Stimulated activated CD4-positive, alpha-beta T cell treated with anti-CD3 and anti-CD28 coated beads, Interleukin-2, amount 100 ng/mL, for 24 hours (primary cell): ENCODE measurements at regions not wholly inside any gene's neighbourhood (a gene's known extent, or its start where the extent isn't known, plus 50 kb on each side); places are given as distances from the start of the nearest gene placed in this dataset.
"Not testable (repeated sequence)": the region's sequence is repeated elsewhere in the genome, so short reads cannot be mapped to it uniquely, and the experiment has no call there.

Experiments
- DNase-seq, 2 donors: peaks; one replicate each; pipeline ENCODE4 v3.0.0-alpha.2; 2020

- not testable (repeated sequence) for DNase-seq
Measured at GRCh38 chr17:30712859-30713258, 111.6 kb downstream of the CRLF3 start.

- not testable (repeated sequence) for DNase-seq
Measured at GRCh38 chr17:30711626-30712507, 112.6 kb downstream of the CRLF3 start.

- not testable (repeated sequence) for DNase-seq
Measured at GRCh38 chr17:30711176-30711575, 113.3 kb downstream of the CRLF3 start.

- not testable (repeated sequence) for DNase-seq
Measured at GRCh38 chr17:30710276-30711088, 114.0 kb downstream of the CRLF3 start.

GRCh38 chr17:30709561-30710275, 114.8 kb downstream of the CRLF3 start:
- DNase-seq = peak; percentile 26 to 37

- DNase-seq = not testable (repeated sequence)
Measured at GRCh38 chr17:30709096-30709495, 115.4 kb downstream of the CRLF3 start.

- DNase-seq = peak; percentile 69 to 71
Measured at GRCh38 chr17:30708241-30709078, 116.0 kb downstream of the CRLF3 start.

GRCh38 chr17:30707724-30708240, 116.7 kb downstream of the CRLF3 start:
- not testable (repeated sequence) for DNase-seq

GRCh38 chr17:30706461-30707335, 117.8 kb downstream of the CRLF3 start:
- DNase-seq = not testable (repeated sequence)

GRCh38 chr17:30706004-30706403, 118.5 kb downstream of the CRLF3 start:
- not testable (repeated sequence) for DNase-seq

GRCh38 chr17:30701498-30701989, 122.9 kb downstream of the CRLF3 start:
- DNase-seq = no peak

- not testable (repeated sequence) for DNase-seq
Measured at GRCh38 chr17:30700833-30701232, 123.7 kb downstream of the CRLF3 start.

- DNase-seq = peak; percentile 77 to 78
Measured at GRCh38 chr17:30697619-30698460, 126.7 kb downstream of the CRLF3 start.

- no peak for DNase-seq
Measured at GRCh38 chr17:30696234-30696633, 128.3 kb downstream of the CRLF3 start.

- DNase-seq = not testable (repeated sequence)
Measured at GRCh38 chr17:30695265-30695811, 129.2 kb downstream of the CRLF3 start.

- peak; percentile 52 to 57 for DNase-seq
Measured at GRCh38 chr17:30693772-30694171, 130.7 kb downstream of the CRLF3 start.

- not testable (repeated sequence) for DNase-seq
Measured at GRCh38 chr17:30689266-30690000, 135.1 kb downstream of the CRLF3 start.
